Gastroesophageal sphincter (tissue), 3 donors: ENCODE measurements at regions not wholly inside any gene's neighbourhood (a gene's known extent, or its start where the extent isn't known, plus 50 kb on each side); places are given as distances from the start of the nearest gene placed in this dataset.
"Not testable (repeated sequence)": the region's sequence is repeated elsewhere in the genome, so short reads cannot be mapped to it uniquely, and the experiment has no call there.

ENCODE experiments used
- CTCF ChIP-seq, 4 experiments: fragments of 200-600 bp in 2 of 4; fragments of 450-650 bp in 2 of 4; sonication (generic) in 1 of 4; IDR thresholded peaks; one replicate each; pipeline ENCODE4 v1.5.1; 2017 to 2019; ENCODE audit warnings: antibody characterized with exemption in 4 of 4, mild to moderate bottlenecking in 2 of 4, moderate library complexity in 2 of 4
- EP300 ChIP-seq: sonication (generic); formaldehyde crosslinking; IDR thresholded peaks from one replicate; pipeline ENCODE4 v1.6.1; 2017; ENCODE audit warnings: antibody characterized with exemption, mild to moderate bottlenecking
- POLR2A ChIP-seq, 2 donors: fragments of 450-650 bp; IDR thresholded peaks; one replicate each; pipeline ENCODE4 v1.6.1; 2017; ENCODE audit warnings: antibody characterized with exemption in 2 of 2, mild to moderate bottlenecking in 2 of 2, moderate library complexity in 1 of 2
- POLR2AphosphoS5 ChIP-seq: sonication (generic); formaldehyde crosslinking; IDR thresholded peaks from one replicate; pipeline ENCODE4 v1.6.1; 2017; ENCODE audit warnings: antibody characterized with exemption

- not testable (repeated sequence) for TF ChIP-seq CTCF (IDR thresholded peaks at IDR 0.05); POLR2AphosphoS5; POLR2A (IDR thresholded peaks at IDR 0.05); EP300
Measured at GRCh38 chr16:87208968-87209367, 108.2 kb downstream of the C16orf95 start.
